D341Med (cell line): ENCODE measurements at regions not wholly inside any gene's neighbourhood (a gene's known extent, or its start where the extent isn't known, plus 50 kb on each side); places are given as distances from the start of the nearest gene placed in this dataset.
A peak's percentile ranks its signal among the peaks of the same experiment; 100 is the strongest.
"Not testable (repeated sequence)": the region's sequence is repeated elsewhere in the genome, so short reads cannot be mapped to it uniquely, and the experiment has no call there.

Source experiments
- DNase-seq: peaks from one replicate; pipeline ENCODE4 v3.0.0; 2012; ENCODE audit warnings: low spot score

DNA sequence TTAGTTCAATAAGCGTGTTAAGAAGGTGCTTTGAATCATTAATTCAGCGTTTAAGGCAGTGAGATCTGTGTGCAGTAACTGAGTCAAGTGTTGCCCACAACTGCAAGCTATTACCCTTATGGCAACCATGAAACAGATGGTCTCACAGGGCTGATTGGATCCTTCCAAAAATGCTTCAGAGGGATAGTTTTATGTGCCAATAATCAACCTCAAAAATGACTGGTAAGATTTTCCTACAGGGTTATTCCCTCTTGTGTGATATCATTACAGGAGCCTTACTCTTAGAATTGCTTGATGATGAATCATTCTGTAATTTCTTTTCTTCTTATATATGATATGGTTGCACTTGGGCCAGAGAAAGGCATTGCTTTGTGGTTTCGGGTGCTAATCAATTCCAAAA, 1299.2 kb upstream of the ATXN8OS start:
- DNase-seq: no peak

DNA sequence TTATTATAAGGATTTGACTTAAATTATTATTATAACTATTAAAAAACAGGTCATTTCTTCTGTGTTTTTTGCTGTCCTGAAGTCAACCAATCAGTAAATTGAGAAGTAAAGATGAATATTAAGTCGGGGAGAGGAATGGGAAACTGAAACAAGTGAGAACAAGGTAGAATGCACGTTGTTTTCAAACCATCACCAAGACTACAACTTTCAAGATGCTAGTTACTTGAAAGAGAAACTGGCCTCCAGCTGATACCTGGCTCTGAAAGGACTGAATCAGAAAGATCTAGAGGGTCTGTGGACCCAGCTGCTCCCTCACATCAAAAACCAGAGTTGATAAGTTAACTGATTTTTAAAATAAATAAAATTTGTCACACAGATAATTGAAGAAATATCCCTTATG, 1301.5 kb upstream of the ATXN8OS start:
- no peak for DNase-seq

GRCh38 chr13:68784275-68784674, 1323.4 kb upstream of the ATXN8OS start:
- no peak for DNase-seq

DNA sequence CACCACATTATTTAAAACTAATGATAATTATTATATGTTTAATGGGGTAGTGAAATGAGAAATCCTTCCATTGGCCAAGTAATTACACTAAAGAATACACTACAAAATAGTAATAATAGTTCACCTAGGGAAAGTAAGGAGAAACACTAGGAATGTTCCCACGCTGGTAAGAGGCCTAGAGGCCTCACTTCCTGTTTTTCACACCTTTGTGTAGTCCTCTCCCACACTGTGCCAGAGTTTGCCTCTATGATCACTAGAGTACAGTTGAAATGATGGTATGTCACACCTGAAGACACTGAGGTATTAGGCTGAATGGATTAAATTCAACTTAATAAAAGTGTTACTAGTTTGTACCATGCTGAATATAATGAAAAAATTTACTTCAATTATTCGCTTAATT, 1348.0 kb upstream of the ATXN8OS start:
- no peak for DNase-seq

GRCh38 chr13:68749796-68750195, 1357.8 kb upstream of the ATXN8OS start:
- DNase-seq: no peak

- no peak for DNase-seq
Observed at GRCh38 chr13:68748038-68748437, 1359.6 kb upstream of the ATXN8OS start.

- DNase-seq: no peak
Observed at GRCh38 chr13:68745502-68745901, 1362.1 kb upstream of the ATXN8OS start.

DNA sequence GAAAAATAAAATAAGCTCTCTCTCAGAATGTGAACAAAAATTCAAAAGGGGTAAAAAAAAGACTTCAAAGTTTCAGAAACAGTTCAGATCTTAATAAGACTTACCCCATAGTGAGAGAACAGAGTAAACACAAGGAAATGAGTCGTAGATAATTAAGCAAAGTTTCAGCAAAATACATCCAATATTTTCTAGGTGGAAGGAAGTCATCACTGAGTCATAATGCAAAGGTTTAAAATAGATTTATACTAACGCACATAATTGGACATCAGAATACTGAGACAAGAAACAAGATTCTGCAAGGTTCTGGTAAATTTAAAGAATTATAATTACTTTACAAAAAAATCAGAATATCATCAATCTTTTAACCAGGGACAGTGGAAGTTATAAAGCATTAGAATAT, 1370.7 kb upstream of the ATXN8OS start:
- DNase-seq: no peak

DNA sequence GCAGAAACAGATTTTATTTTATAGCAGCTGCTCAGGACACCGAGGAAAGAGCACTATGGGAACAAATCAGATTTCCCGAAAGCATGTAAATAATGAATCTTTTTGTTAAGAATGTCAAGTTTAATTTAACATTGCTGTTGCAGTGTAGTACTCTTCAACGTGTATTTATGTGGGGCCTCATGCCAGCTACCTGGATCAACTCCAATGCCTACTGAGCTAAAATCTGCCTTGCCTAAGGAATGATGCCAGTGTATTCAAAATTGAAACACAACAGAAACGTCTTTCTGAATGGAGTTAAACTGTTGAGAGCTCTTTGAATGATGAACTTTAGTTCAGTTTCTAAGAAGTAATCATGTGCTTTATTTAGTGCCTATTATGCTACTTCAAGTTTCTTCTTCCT, 1379.8 kb upstream of the ATXN8OS start:
- DNase-seq: no peak

- DNase-seq: no peak
Observed at GRCh38 chr13:68727165-68727564, 1380.5 kb upstream of the ATXN8OS start.

DNA sequence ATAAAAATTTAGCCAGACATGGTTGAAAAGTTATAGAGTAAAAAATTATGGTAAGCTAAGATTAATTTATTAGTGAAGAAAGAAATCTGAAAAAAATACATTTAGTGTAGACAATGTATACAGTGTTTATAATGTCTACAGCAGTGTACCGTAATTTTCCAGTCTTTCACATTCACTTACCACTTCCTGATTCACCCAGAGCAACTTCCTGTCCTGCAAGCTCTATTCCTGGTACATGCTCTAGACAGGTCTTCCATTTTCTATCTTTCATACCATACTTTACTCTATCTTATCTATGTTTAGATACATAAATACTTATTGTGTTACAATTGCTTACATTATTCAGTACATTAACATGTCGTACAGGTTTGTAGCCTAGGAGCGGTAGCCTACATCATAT, 1387.8 kb upstream of the ATXN8OS start:
- DNase-seq: no peak

- DNase-seq: peak; percentile 55
Observed at GRCh38 chr13:68715651-68716050, 1392.0 kb upstream of the ATXN8OS start.

- no peak for DNase-seq
Observed at GRCh38 chr13:68714292-68714691, 1393.3 kb upstream of the ATXN8OS start.

- no peak for DNase-seq
Observed at GRCh38 chr13:68713394-68713793, 1394.2 kb upstream of the ATXN8OS start.

DNA sequence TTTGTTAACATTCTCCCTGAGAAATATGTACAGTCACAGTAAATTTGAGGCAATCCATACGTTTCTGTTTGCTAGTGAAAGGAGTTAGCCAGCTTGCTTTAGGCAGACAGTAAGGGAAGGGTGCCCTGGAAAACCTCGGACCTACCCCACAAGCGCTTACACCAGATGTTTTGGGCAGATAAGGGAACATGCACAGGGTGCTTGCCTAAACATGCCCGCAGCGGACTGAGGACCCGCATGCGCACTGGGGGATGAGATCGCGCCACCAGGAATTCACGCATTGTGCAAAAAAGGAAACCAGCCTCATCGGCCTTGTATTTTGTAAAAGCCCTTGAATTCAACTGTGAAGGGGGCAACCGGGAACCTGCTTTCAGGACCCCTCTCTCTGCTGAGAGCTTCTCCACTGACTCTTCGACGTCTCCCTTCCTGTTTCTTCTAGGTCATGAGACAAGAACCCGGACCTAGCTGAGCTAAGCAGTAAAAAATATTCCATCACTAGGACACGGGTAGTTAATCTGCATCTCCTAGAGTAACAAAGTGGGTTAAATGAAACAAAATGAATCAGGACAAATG, 1399.2 kb upstream of the ATXN8OS start:
- DNase-seq: no peak

DNA sequence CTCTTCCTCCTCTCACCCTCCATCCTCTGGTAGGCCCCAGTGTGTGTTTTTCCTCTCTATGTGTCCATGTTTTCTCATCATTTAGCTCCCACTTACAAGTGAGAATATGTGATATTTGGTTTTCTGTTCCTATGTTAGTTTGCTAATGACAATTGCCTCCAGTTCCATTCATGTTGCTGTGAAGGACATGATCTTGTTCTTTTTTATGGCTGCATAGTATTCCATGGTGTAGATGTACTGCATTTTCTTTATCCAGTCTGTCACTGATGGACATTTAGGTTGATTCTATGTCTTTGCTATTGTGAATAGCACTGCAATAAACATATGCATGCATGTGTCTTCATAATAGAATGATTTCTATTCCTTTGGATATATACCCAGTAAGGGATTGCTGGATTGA, 1401.6 kb upstream of the ATXN8OS start:
- DNase-seq: not testable (repeated sequence)

- peak; percentile 64 for DNase-seq
Observed at GRCh38 chr13:68697551-68697950, 1410.1 kb upstream of the ATXN8OS start.

DNA sequence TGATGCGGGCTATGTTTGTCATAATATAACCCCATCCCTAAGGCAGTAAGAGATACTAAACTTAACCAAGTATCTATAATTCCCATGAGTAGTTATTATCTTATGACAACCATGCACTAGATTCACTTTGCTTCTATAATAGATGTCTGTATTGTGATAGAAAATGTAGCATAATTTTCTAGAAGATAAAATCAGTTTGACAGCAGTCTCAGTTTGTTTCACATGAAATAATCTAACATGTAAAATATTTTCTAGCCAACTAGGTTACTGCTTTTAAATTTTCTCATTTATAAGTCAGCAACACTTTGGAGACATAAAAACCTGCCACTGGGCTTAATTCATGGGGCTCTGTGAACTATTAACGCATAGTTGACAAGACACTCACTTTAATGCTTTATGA, 1410.7 kb upstream of the ATXN8OS start:
- DNase-seq: no peak

DNA sequence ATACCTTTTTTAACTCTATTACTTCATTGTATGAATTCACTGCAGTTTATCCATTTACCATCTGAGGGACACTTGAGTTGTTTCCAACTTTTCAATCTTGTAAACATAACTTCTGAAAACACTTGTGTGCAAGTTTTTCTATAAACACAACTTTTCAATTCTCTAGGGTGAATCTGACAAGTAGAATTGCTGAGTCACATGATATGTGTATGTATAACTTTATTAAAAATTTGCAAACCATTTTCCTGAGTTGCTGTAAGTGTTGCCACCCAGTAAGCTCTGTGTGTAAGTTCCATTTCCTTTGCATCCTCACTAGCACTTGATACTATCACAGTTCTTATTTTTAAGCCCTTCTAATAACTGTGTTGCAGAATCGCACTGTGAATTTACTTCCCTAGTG, 1415.6 kb upstream of the ATXN8OS start:
- no peak for DNase-seq

GRCh38 chr13:68690567-68690966, 1417.1 kb upstream of the ATXN8OS start:
- peak; percentile 34 for DNase-seq

DNA sequence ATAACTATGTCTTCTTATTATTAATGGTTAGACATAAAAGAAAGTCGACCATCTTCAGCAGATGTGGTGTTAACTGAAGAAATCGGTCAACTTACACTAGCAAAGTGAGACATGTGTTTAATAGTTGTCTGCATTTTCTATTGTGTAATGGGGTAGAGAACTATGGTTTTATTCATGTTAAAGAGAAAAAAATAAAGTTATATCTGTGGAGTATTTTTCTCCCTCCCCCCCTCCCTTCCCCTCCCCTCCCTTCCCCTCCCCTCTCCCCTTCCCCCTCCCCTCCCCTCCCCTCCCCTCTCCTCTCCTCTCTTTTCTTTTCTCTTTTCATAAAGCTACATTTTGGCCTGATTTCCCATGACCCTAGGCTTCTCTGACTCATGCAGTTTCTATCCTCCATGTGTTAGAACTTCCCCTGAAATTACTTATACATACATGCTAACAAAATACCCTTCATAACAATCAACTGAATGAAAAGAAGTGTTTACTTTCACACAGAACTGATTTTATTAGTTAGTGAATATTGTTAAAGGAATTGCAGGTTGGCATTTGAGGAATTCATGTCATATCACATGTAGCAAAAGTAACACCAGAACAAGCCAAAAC, 1431.0 kb upstream of the ATXN8OS start:
- no peak for DNase-seq

DNA sequence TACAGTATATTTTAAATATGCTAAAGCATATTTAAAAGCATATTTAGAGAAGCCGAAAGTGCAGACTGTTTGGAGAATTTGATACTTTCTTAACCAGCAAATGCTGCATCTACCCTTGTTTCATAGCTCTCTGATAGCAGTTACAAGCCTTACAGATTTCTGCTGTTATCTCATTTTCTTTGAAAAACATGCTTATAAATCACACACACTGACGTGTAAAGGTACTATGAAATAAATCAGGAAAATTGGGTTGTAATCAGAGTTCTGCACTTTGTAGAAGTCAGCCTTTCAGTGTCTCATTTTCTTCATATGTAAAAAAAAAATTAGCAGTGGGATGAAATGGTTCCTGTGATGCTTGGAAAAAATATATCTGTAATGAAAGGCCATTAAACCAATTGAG, 1432.4 kb upstream of the ATXN8OS start:
- DNase-seq: no peak

DNA sequence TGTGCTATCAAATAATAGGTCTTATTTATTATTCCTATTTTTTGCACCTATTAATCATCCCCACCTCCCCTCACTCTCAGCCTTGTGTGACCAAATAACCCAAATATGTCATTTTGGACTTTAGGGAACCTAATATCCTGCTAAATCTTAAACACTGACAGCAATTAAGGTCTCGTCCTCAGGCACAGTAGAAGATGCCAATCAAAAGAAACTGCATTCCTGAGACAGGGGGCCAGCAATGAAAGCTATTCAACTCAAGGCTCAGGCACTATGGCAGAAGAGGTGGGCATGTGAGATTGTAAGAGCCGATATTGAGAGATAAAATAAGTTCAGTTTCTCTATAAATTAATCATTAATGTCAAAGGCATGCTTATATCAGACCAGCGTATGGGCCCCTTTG, 1437.7 kb upstream of the PCDH9 start:
- no peak for DNase-seq

DNA sequence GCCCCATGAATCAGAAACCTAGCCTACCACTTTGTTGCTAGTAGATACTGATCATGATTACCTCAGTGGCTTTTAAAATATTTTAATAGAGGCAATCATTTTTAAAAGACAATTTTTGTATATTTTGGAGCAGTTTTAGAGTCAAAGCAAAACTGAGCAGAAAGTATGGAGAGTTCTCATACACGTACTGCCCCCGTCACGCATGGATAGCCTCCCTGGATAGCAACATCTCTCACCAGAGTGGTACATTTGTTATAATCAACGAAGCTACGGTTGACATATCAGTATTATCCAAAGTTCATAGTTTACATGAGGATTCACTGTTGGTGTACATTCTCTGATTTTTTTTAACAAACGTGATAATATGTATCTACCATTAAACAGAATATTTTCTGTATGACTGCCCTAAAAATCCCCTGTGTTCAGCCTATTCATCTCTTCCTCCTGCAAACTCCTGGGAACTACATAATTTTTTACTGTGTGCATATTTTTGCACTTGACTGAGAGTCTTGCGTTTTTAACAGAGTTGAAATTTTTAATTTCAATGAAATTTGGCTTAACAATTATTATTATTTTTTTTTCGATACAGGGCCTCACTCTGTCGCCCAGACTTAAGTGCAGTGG, 1436.8 kb upstream of the PCDH9 start:
- DNase-seq: no peak
